ENCODE measurements at regions not wholly inside any gene's neighbourhood (a gene's known extent, or its start where the extent isn't known, plus 50 kb on each side); places are given as distances from the start of the nearest gene placed in this dataset.

DNA sequence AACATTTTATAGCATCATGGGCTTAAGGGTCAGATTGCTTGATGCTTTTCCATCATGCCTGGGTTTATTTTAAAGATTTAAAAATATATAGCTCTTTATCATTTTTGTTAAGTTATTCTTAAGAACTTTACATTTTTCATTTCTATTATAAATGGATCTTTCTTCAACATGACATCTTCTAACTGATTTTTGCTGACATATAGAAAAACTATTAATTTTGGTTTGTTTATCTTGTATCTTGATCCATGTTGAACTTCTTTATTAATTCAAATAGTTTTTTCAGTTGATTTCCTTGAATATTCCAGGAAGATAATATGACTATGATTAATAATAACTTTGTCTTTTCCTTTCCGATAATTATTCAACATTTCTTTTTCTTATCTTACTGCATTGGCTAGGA is 237.9 kb upstream of the CLINT1 start:
- no peak for DNase-seq

DNA sequence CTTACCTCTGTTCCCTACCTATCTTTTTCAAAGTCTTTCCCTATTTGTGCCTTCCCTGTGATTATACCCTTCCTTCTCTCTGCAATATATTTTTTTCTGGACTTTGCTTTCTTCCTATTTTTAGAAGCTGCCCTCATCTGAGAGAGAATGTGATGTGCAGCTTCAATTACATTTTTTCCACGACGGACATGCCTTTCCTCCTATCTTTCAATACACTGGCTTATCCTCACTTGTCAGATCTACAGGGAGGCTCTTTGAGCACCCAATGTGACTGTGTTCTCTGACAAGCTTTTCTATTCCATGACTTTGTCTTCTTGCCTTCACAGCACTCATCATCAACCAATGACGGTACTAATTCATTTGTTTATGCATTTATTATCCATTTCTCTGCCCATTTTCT is 227.9 kb upstream of the CLINT1 start:
- no peak for DNase-seq

- no peak for DNase-seq
Measured at GRCh38 chr5:158084292-158084691, 225.3 kb upstream of the CLINT1 start.

DNA sequence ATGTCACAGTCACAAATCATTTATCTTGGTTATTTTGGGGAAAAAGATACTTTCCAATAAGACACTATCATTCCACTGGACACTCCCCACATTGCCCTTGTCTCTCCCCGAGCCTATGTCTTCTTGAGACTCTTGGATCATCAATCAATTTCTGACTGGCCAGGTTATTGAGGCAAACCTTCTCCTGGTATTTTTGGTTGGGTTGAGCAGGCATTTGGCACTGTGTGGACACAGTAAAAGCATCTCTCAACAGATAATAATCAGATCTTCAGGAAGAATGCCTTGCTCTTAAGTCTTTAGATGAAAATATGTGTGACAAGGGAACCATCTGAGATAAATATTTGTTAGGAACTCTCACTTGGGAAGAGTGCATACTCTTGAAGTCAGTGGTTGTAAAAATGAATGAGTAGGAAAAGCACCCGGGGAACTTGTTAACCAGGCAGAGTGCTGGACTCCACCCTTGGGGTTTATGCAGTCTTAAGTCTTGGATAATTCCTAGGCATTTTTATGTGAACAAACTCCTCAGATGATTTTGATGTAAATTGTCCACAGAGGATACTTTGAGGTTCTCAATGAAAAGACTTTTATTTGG is 223.8 kb upstream of the CLINT1 start:
- no peak for DNase-seq

- DNase-seq: no peak
Measured at GRCh38 chr5:158080112-158080511, 221.2 kb upstream of the CLINT1 start.

GRCh38 chr5:158079097-158079496 is 220.2 kb upstream of the CLINT1 start:
- DNase-seq: no peak

DNA sequence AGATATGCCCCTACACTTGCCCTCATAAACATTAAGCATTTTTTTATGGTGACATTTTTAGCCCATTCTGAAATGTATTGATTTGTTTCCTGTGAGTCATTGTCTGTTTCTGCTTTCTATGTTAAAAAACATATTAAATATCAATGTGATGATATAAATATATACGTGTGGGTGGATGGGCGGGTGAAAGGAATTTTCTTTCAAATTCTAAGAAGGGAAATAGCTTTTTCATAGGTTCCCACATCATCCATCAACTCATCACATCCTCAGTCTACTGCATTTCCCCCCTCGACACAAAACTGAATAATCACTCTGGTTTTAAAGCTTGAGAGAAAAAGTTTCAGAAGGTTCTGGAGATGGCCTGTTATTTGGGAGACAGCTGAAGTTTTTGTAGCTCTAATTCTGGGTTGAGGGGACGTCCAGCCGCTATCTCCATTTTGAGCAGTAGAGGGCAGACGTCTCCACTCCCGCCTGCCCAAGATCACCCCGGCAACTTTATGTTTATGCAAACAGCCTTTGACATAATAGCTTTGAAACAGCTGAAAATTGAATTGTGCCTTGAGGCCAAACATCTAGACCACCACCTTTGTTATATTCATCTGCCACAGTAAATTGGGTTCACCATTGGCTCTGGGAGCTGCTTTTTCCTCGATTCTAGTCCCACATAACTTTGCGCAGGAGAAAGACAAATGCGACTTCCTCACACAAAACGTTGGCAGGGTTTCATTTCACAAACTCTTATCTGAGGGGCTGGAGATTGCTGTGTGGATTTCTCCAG is 216.2 kb upstream of the CLINT1 start:
- DNase-seq: no peak

- DNase-seq: no peak
Measured at GRCh38 chr5:158074597-158074991, 215.6 kb upstream of the CLINT1 start.

DNA sequence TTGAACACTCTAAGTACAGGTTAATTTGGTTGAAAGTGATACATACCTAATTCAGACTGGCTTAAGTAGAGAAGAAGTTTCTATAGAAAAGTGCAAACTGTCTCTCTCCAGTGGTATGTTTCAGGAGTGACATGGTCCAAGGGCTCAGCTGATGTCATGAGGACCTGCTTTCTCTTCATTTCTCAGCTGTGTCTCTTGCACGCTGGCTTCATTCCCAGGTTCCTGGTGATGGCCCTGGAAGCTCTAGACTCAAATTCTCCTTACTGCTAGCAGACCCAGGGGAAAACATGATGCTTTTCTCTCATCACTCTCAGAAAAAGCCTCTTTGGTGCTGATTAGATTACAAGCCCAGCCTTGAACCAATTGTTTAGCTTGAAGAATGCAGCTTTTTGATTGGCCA is 211.9 kb upstream of the CLINT1 start:
- DNase-seq: no peak

DNA sequence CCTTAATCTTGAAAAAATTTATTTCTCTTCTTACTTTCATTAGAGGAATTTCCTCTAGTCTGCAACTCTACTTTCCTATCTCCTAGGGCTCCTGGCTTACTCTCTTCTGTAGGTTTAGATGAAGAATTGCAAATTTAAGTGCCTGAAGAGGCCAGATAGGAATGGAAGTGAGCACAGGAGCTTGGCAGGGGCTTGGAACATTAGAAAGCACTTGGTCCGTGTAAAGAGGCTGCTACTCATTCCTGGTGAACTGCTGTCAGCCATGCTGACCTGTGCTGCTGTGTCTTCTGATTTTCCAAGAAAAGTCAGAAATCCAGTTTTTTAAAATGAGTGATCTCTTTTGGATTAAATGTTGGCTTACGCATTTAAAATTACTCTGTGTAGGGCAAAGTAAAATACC is 210.9 kb upstream of the CLINT1 start:
- no peak for DNase-seq

- DNase-seq: no peak
Measured at GRCh38 chr5:158068964-158069363, 210.0 kb upstream of the CLINT1 start.

DNA sequence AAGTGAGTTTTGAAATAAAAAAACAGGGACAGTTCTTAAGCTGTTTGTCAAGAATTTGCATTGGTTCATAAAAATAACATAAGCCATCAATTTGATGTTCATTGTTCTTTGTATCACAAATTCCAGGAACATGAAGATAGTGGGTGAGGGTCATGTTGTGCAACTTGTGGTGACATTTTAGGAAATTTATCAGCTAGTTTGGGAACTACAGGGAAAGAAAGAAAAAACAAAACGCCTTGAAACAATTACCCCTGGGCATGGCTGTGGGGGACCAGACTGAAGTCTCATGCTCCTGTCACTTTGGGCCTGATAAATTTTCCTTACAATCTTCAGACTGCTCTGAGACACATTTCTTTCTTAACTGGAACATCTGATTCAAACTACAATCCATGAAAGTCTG is 207.1 kb upstream of the CLINT1 start:
- no peak for DNase-seq

DNA sequence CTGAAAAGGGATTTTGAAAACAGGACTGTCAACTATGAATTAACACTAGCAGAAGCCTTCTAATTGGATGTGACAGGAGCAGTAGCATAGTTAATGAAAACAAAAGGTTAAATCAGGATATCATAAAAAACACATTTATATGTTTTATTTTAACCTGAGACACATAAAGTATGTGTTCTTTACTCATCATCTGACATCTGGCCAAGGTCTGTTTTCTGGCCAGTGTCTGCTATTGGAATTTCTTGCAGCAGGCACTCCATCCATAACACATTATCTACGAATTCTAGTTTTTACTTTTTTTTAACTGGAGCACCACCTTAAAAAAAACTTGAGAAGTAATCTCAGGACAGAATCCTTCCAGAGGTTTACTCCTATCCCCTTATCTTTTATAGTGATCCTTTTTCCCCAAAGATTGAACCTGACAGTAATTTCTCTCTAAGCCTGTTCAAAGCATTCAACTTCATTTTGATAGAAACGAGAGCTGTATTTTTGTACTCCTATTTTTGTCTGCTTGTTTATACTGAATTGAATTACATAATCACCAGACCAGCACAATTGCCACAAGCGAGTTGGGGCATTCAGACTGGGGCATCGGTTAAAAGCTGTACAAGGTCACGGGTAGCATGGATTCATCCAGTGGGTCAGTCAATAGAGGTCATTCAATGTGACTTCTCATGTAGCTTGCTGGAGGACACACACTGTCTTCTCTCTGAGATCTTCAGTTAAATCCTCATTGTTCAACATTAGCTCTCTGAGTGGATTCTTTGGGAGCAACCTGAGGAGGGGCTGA is 205.6 kb upstream of the CLINT1 start:
- no peak for DNase-seq

- no peak for DNase-seq
Measured at GRCh38 chr5:158063052-158063451, 204.1 kb upstream of the CLINT1 start.

DNA sequence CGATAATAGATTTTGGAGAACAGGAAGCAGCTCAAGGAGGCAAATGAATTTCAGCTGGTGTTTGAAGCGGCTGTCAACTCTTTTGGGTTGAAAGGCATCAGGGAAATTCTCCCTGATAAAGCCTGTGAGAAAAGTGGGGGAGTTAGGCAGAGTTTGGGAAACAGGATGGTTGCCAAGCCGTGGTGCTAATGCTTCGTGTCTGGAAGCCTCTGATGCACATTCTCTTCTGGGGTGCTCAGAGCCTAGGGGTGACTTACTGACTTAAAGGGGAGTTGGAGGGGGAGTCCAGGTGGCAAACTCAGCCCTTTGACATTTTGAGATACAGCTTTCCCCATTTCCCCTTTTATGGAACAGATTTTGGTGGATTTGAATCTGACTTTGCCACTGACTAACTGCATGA is 202.5 kb upstream of the CLINT1 start:
- DNase-seq: no peak

- DNase-seq: no peak
Measured at GRCh38 chr5:158060212-158060611, 201.3 kb upstream of the CLINT1 start.

- no peak for DNase-seq
Measured at GRCh38 chr5:158058208-158059120, 199.5 kb upstream of the CLINT1 start.

- no peak for DNase-seq
Measured at GRCh38 chr5:158056130-158056825, 197.3 kb upstream of the CLINT1 start.

GRCh38 chr5:158055111-158055501 is 196.2 kb upstream of the CLINT1 start:
- DNase-seq: no peak

GRCh38 chr5:158054223-158055110 is 195.5 kb upstream of the CLINT1 start:
- DNase-seq: no peak

DNA sequence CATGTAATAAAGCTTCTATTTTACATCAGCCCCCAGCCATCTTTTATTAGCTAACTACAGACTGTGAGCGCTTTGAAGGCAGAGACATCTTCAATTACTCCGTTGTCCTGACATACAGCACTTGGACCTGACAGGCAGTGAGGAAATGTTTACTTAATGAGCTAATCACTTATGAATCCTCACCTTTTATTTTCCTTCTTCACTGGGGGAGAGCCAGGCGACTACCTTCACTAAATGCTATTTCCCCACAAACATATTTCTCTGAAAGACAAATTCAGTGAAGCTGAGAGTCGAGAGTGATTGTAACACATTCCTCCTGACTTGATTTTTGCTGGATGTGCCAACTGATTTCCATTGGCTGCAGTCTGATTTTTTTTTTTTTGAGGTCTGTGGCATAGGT is 192.1 kb upstream of the CLINT1 start:
- DNase-seq: no peak
